ENCODE measurements at regions not wholly inside any gene's neighbourhood (a gene's known extent, or its start where the extent isn't known, plus 50 kb on each side); places are given as distances from the start of the nearest gene placed in this dataset.

GRCh38 chr4:116862592-116862991 lies 222.8 kb downstream of the TRAM1L1 start:
- Histone ChIP-seq H3K4me3 (no peak overlapping the region), H3K36me3 (no peaks in the 10 kb centered on the region), H3K27me3 (no peaks in the 10 kb centered on the region), H3K4me1 (no peaks in the 10 kb centered on the region), H3K9me3 (no peaks in the 10 kb centered on the region), H3K27ac (no peak overlapping the region)
- 55 to 59% methylated on average over 1 of the region's 1 CpG for WGBS, 2 donors
- DNase-seq (ENCODE audit: low spot score in 2 of 2): no peak
- TF ChIP-seq POLR2A (IDR thresholded peaks at IDR 0.05) (no peak), CTCF (IDR thresholded peaks at IDR 0.05) (no peak), EP300 (IDR thresholded peaks at IDR 0.05) (no peak)

GRCh38 chr4:116860891-116861290 lies 224.5 kb downstream of the TRAM1L1 start:
- H3K9me3 ChIP-seq: no peaks in the 10 kb centered on the region
- H3K27me3 ChIP-seq: no peaks in the 10 kb centered on the region
- no peak for DNase-seq (ENCODE audit: low spot score in 2 of 2)
- no peak overlapping the region for H3K27ac ChIP-seq
- no peak overlapping the region for H3K4me3 ChIP-seq
- 91 to 93% methylated on average over 1 of the region's 1 CpG for WGBS, 2 donors
- no peaks in the 10 kb centered on the region for H3K36me3 ChIP-seq
- TF ChIP-seq EP300 (IDR thresholded peaks at IDR 0.05): no peak
- no peak for TF ChIP-seq POLR2A (IDR thresholded peaks at IDR 0.05)
- TF ChIP-seq CTCF (IDR thresholded peaks at IDR 0.05): no peak
- H3K4me1 ChIP-seq: no peaks in the 10 kb centered on the region

GRCh38 chr4:116849620-116850019 lies 235.8 kb downstream of the TRAM1L1 start:
- H3K4me1 ChIP-seq: no peaks in the 10 kb centered on the region
- H3K27ac ChIP-seq: no peak overlapping the region
- no peaks in the 10 kb centered on the region for H3K36me3 ChIP-seq
- H3K4me3 ChIP-seq: no peak overlapping the region
- DNase-seq (ENCODE audit: low spot score in 2 of 2): no peak
- H3K27me3 ChIP-seq: no peaks in the 10 kb centered on the region
- H3K9me3 ChIP-seq: no peaks in the 10 kb centered on the region
- TF ChIP-seq CTCF (IDR thresholded peaks at IDR 0.05) (no peak), POLR2A (IDR thresholded peaks at IDR 0.05) (no peak), EP300 (IDR thresholded peaks at IDR 0.05) (no peak)

GRCh38 chr4:116847616-116848015 lies 237.8 kb downstream of the TRAM1L1 start:
- DNase-seq (ENCODE audit: low spot score in 2 of 2): no peak
- Histone ChIP-seq H3K27ac (no peak overlapping the region), H3K4me3 (no peak overlapping the region), H3K36me3 (no peaks in the 10 kb centered on the region), H3K9me3 (no peaks in the 10 kb centered on the region), H3K4me1 (no peaks in the 10 kb centered on the region), H3K27me3 (no peaks in the 10 kb centered on the region)
- TF ChIP-seq EP300 (IDR thresholded peaks at IDR 0.05) (no peak), CTCF (IDR thresholded peaks at IDR 0.05) (no peak), POLR2A (IDR thresholded peaks at IDR 0.05) (no peak)
- 69% methylated on average over 2 of the region's 2 CpGs for WGBS, 2 donors

- Histone ChIP-seq H3K4me3 (no peak overlapping the region), H3K27ac (no peak overlapping the region), H3K36me3 (no peaks in the 10 kb centered on the region), H3K27me3 (no peaks in the 10 kb centered on the region), H3K4me1 (no peaks in the 10 kb centered on the region), H3K9me3 (no peaks in the 10 kb centered on the region)
- WGBS, 2 donors: 67 to 83% methylated on average over 5 of the region's 5 CpGs
- TF ChIP-seq EP300 (IDR thresholded peaks at IDR 0.05) (no peak), POLR2A (IDR thresholded peaks at IDR 0.05) (no peak), CTCF (IDR thresholded peaks at IDR 0.05) (no peak)
- no peak for DNase-seq (ENCODE audit: low spot score in 2 of 2)
These were observed 245.6 kb downstream of the TRAM1L1 start for GRCh38 chr4:116839826-116840225.

Measured in tibial nerve (tissue), 4 donors.